ENCODE measurements at regions not wholly inside any gene's neighbourhood (a gene's known extent, or its start where the extent isn't known, plus 50 kb on each side); places are given as distances from the start of the nearest gene placed in this dataset.

- TF ChIP-seq PATZ1 (CRISPR knock-in tag; IDR thresholded peaks at IDR 0.05; ENCODE audit: borderline replicate concordance), result no peak
- TF ChIP-seq SNAI2 (CRISPR knock-in tag; IDR thresholded peaks at IDR 0.05), result no peak
- TF ChIP-seq ESRRG (CRISPR knock-in tag; IDR thresholded peaks at IDR 0.05), result no peak
- no peak for TF ChIP-seq CSRNP3 (CRISPR knock-in tag; IDR thresholded peaks at IDR 0.05)
- no peak for TF ChIP-seq ZFP30 (CRISPR knock-in tag; IDR thresholded peaks at IDR 0.05)
- no peak for TF ChIP-seq POU6F1 (CRISPR knock-in tag; IDR thresholded peaks at IDR 0.05; ENCODE audit: borderline replicate concordance, low read depth)
- no peak for TF ChIP-seq BACH2 (CRISPR knock-in tag; IDR thresholded peaks at IDR 0.05; ENCODE audit: borderline replicate concordance)
- TF ChIP-seq, protein P1, sequence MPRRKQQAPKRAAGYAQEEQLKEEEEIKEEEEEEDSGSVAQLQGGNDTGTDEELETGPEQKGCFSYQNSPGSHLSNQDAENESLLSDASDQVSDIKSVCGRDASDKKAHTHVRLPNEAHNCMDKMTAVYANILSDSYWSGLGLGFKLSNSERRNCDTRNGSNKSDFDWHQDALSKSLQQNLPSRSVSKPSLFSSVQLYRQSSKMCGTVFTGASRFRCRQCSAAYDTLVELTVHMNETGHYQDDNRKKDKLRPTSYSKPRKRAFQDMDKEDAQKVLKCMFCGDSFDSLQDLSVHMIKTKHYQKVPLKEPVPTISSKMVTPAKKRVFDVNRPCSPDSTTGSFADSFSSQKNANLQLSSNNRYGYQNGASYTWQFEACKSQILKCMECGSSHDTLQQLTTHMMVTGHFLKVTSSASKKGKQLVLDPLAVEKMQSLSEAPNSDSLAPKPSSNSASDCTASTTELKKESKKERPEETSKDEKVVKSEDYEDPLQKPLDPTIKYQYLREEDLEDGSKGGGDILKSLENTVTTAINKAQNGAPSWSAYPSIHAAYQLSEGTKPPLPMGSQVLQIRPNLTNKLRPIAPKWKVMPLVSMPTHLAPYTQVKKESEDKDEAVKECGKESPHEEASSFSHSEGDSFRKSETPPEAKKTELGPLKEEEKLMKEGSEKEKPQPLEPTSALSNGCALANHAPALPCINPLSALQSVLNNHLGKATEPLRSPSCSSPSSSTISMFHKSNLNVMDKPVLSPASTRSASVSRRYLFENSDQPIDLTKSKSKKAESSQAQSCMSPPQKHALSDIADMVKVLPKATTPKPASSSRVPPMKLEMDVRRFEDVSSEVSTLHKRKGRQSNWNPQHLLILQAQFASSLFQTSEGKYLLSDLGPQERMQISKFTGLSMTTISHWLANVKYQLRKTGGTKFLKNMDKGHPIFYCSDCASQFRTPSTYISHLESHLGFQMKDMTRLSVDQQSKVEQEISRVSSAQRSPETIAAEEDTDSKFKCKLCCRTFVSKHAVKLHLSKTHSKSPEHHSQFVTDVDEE (CRISPR knock-in tag; IDR thresholded peaks at IDR 0.05), result no peak
- TF ChIP-seq TCF4 (CRISPR knock-in tag; IDR thresholded peaks at IDR 0.05; ENCODE audit: borderline replicate concordance), result no peak
- TF ChIP-seq ZNF8 (CRISPR knock-in tag; IDR thresholded peaks at IDR 0.05), result no peak
- no peak for TF ChIP-seq ISL1 (CRISPR knock-in tag; IDR thresholded peaks at IDR 0.05)
- TF ChIP-seq ZNF565 (CRISPR knock-in tag; conservative IDR thresholded peaks at IDR 0.05; ENCODE audit: low read depth), result no peak
- TF ChIP-seq TOX (CRISPR knock-in tag; IDR thresholded peaks at IDR 0.05; ENCODE audit: borderline replicate concordance), result no peak
- TF ChIP-seq CSDC2 (CRISPR knock-in tag; IDR thresholded peaks at IDR 0.05), result no peak
- no peak for TF ChIP-seq ZNF70 (CRISPR knock-in tag; IDR thresholded peaks at IDR 0.05)
- TF ChIP-seq ZFP3 (CRISPR knock-in tag; IDR thresholded peaks at IDR 0.05), result no peak
- TF ChIP-seq ARNTL (CRISPR knock-in tag; IDR thresholded peaks at IDR 0.05; ENCODE audit: borderline replicate concordance, low read depth), result no peak
- no peak for TF ChIP-seq ZC3H10 (CRISPR knock-in tag; IDR thresholded peaks at IDR 0.05)
- TF ChIP-seq GLIS3 (CRISPR knock-in tag; IDR thresholded peaks at IDR 0.05), result no peak
- no peak for TF ChIP-seq RARB (CRISPR knock-in tag; IDR thresholded peaks at IDR 0.05)
- no peak for ATAC-seq
Observed at GRCh38 chr4:144410230-144410783, 235.6 kb upstream of the HHIP start.

DNA sequence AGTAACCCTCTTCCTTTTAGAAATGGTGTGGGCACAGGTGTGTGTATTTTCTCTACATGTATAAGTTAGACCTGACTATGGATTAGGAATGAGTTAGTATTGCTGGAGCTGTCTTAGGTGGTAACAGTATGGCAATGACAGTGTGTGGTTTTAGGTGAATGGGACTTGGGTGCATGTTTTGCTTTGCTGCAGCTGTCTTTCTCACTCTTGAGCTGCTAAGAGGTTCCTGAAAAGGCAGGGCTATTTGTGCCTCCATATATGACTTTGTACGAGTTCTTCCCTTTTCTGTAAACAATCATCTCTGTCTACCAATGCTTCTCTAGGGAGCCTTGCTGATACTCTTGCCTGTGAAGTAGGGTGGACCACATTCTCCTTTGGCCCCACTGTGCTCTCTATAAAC, 234.8 kb upstream of the HHIP start:
- ATAC-seq, result no peak
- TF ChIP-seq PPARA (CRISPR knock-in tag; IDR thresholded peaks at IDR 0.05; ENCODE audit: borderline replicate concordance) (no peak), ZNF70 (CRISPR knock-in tag; IDR thresholded peaks at IDR 0.05) (no peak), CSRNP3 (CRISPR knock-in tag; IDR thresholded peaks at IDR 0.05) (no peak), PATZ1 (CRISPR knock-in tag; IDR thresholded peaks at IDR 0.05; ENCODE audit: borderline replicate concordance) (no peak)
